Osteocyte (in vitro differentiated cells): ENCODE measurements at regions not wholly inside any gene's neighbourhood (a gene's known extent, or its start where the extent isn't known, plus 50 kb on each side); places are given as distances from the start of the nearest gene placed in this dataset.

Source experiments
- DNase-seq: peaks from one replicate; pipeline ENCODE4 v3.0.0; 2021; ENCODE audit warnings: mixed read lengths; ENCODE audit not compliant: unreplicated experiment; ENCODE audit errors: extremely low spot score
- H3K27ac Mint-ChIP-seq: one replicate; pipeline ENCODE4 v1.8.0; 2021; ENCODE audit warnings: mild to moderate bottlenecking, mixed read lengths; ENCODE audit not compliant: unreplicated experiment
- H3K27me3 Mint-ChIP-seq: one replicate; pipeline ENCODE4 v1.8.0; 2021; ENCODE audit warnings: mixed read lengths; ENCODE audit not compliant: unreplicated experiment
- H3K36me3 Mint-ChIP-seq: one replicate; pipeline ENCODE4 v1.8.0; 2021; ENCODE audit warnings: mixed read lengths; ENCODE audit not compliant: unreplicated experiment
- H3K4me1 Mint-ChIP-seq: one replicate; pipeline ENCODE4 v1.8.0; 2021; ENCODE audit warnings: mixed read lengths; ENCODE audit not compliant: unreplicated experiment
- H3K4me3 Mint-ChIP-seq: one replicate; pipeline ENCODE4 v1.8.0; 2021; ENCODE audit warnings: mild to moderate bottlenecking, moderate library complexity, mixed read lengths; ENCODE audit not compliant: unreplicated experiment
- H3K9me3 Mint-ChIP-seq: one replicate; pipeline ENCODE4 v1.8.0; 2021; ENCODE audit warnings: mixed read lengths; ENCODE audit not compliant: unreplicated experiment
- CTCF ChIP-seq: fragments of 200-600 bp; sonication (generic); IDR thresholded peaks from 2 replicates; pipeline ENCODE4 v1.5.0; 2021; ENCODE audit warnings: antibody characterized with exemption, mild to moderate bottlenecking, moderate library complexity

- H3K27me3 Mint-ChIP-seq, result peaks cover 2% of the 10 kb centered on the region
- no peaks in the 10 kb centered on the region for H3K4me1 Mint-ChIP-seq
- no peak overlapping the region for H3K27ac Mint-ChIP-seq
- DNase-seq, result no peak
- no peak overlapping the region for H3K4me3 Mint-ChIP-seq
- peaks cover 22% of the 10 kb centered on the region for H3K9me3 Mint-ChIP-seq
- H3K36me3 Mint-ChIP-seq, result no peaks in the 10 kb centered on the region
- no peak for TF ChIP-seq CTCF
Measured at GRCh38 chr2:15069149-15069548, 436.6 kb downstream of the LRATD1 start.

DNA sequence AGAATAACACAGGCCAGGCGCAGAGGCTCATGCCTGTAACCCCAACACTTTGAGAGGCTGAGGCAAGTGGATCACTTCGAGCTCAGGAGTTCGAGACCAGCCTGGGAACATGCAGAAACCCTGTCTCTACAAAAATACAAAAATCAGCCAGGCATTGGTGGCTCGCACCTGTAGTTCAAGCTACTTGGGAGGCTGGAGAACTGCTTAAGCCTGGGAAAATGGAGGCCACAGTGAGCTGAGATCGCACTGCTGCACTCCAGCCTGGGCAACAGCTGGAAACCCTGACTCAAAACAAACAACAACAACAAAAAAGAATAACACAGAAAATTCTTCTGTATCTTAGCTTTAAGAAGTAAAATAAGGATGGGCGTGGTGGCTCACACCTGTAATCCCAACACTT is 440.3 kb downstream of the LRATD1 start:
- DNase-seq, result no peak
- Mint-ChIP-seq H3K27me3 (peaks cover 5% of the 10 kb centered on the region), H3K4me3 (no peak overlapping the region), H3K27ac (no peak overlapping the region), H3K9me3 (peaks cover 4% of the 10 kb centered on the region), H3K4me1 (no peaks in the 10 kb centered on the region), H3K36me3 (no peaks in the 10 kb centered on the region)
- TF ChIP-seq CTCF, result no peak

DNA sequence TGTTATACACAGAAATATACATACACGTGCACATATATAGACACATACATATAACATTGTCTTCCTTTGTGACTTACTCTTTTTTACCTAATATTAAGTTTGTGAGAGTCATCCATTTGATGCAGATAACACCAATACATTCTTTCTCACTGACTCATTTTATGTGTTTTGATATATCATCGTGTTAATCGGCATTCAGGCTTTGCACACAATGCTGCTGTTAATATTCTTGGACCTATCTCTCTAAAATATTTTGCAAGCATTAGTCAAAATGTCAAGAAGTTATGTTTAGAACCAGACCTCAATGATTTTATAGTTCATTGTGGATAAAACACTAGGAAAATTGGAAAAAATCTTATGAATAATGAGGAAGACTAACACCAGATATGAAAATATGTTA is 441.1 kb downstream of the LRATD1 start:
- Mint-ChIP-seq H3K4me1 (no peaks in the 10 kb centered on the region), H3K27me3 (peaks cover 5% of the 10 kb centered on the region), H3K27ac (no peak overlapping the region), H3K9me3 (peaks cover 4% of the 10 kb centered on the region), H3K4me3 (no peak overlapping the region), H3K36me3 (no peaks in the 10 kb centered on the region)
- no peak for DNase-seq
- no peak for TF ChIP-seq CTCF

- no peak overlapping the region for H3K27ac Mint-ChIP-seq
- no peak for DNase-seq
- no peaks in the 10 kb centered on the region for H3K36me3 Mint-ChIP-seq
- no peaks in the 10 kb centered on the region for H3K4me1 Mint-ChIP-seq
- no peak overlapping the region for H3K4me3 Mint-ChIP-seq
- no peak for TF ChIP-seq CTCF
- H3K27me3 Mint-ChIP-seq, result peaks cover 3% of the 10 kb centered on the region
- peaks cover 4% of the 10 kb centered on the region for H3K9me3 Mint-ChIP-seq
Measured at GRCh38 chr2:15074319-15074718, 441.8 kb downstream of the LRATD1 start.

DNA sequence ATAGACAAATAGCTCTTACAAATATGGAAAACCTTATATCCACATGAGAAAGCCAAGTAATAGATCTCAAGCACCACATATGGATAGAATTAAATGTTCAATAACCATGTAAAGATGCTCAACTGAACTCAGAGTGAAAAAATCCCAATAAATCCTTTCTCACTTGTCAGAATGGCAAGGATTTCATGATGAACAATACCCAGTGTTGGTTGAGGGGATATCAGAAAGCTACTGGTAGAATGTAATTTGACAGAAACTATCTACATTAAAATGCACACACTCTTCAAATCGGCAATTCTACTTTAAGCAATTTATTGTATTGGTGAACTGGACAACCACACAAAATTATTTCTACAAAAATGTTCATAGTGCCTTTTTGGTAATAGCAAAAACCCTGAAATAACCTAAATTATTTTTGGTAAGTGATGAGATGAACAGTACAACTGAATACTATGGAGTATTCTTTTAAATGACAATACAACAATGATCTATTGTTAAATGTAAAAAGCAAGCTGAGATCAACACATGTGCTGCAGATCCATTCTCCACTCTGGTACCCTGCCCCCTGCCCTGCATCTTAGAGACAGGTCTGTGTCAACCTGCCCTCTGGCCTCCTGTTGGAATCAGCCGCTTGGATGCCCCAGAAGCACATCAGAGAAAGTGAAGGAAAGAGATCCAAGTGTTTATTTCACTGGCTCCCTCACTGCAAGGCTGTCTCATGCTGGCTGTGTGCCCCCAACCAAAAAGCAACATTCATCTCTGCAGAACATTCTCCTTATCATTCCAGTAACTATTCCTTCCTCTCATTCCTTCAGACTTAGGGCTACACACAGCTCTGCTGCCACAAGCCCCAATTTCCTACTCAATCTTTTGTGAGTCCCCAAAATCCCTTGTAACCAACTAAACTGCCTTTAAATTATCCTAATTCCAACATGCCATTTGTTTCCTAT is 442.5 kb downstream of the LRATD1 start:
- Mint-ChIP-seq H3K4me3 (no peak overlapping the region), H3K27me3 (peaks cover 3% of the 10 kb centered on the region), H3K9me3 (peaks cover 4% of the 10 kb centered on the region), H3K27ac (no peak overlapping the region), H3K36me3 (no peaks in the 10 kb centered on the region), H3K4me1 (no peaks in the 10 kb centered on the region)
- DNase-seq, result no peak
- TF ChIP-seq CTCF, result no peak
